HG03457 (cell line): ENCODE measurements at regions not wholly inside any gene's neighbourhood (a gene's known extent, or its start where the extent isn't known, plus 50 kb on each side); places are given as distances from the start of the nearest gene placed in this dataset.
"Not testable (repeated sequence)": the region's sequence is repeated elsewhere in the genome, so short reads cannot be mapped to it uniquely, and the experiment has no call there.

Experiments used
- ATAC-seq: cut with Tn5 transposase; IDR thresholded peaks from one replicate; pipeline ENCODE4 v1.9.1; 2021; ENCODE audit warnings: moderate number of reproducible peaks; ENCODE audit not compliant: unreplicated experiment

GRCh38 chr9:28082671-28083070, 509.4 kb upstream of the C9orf72 start:
- ATAC-seq, result no peak

GRCh38 chr9:28086881-28087280, 513.6 kb upstream of the C9orf72 start:
- no peak for ATAC-seq

GRCh38 chr9:28092981-28093936, 520.0 kb upstream of the C9orf72 start:
- ATAC-seq, result no peak

GRCh38 chr9:28101509-28101908, 528.2 kb upstream of the C9orf72 start:
- no peak for ATAC-seq

GRCh38 chr9:28105001-28105400, 531.7 kb upstream of the C9orf72 start:
- no peak for ATAC-seq

GRCh38 chr9:28120184-28120583, 546.9 kb upstream of the C9orf72 start:
- ATAC-seq, result no peak

GRCh38 chr9:28120626-28121025, 547.3 kb upstream of the C9orf72 start:
- no peak for ATAC-seq

GRCh38 chr9:28121366-28121765, 548.1 kb upstream of the C9orf72 start:
- no peak for ATAC-seq

- ATAC-seq, result no peak
Measured at GRCh38 chr9:28124917-28125316, 551.6 kb upstream of the C9orf72 start.

- no peak for ATAC-seq
Measured at GRCh38 chr9:28127101-28127500, 553.8 kb upstream of the C9orf72 start.

- no peak for ATAC-seq
Measured at GRCh38 chr9:28134446-28134976, 561.2 kb upstream of the C9orf72 start.

- ATAC-seq, result no peak
Measured at GRCh38 chr9:28135549-28135948, 562.3 kb upstream of the C9orf72 start.

GRCh38 chr9:28136113-28136512, 562.8 kb upstream of the C9orf72 start:
- no peak for ATAC-seq

GRCh38 chr9:28147430-28147829, 574.1 kb upstream of the C9orf72 start:
- ATAC-seq, result not testable (repeated sequence)

GRCh38 chr9:28147923-28148597, 574.8 kb upstream of the C9orf72 start:
- not testable (repeated sequence) for ATAC-seq

- not testable (repeated sequence) for ATAC-seq
Measured at GRCh38 chr9:28149361-28150050, 576.2 kb upstream of the C9orf72 start.

- ATAC-seq, result no peak
Measured at GRCh38 chr9:28155067-28155466, 581.8 kb upstream of the C9orf72 start.

- ATAC-seq, result no peak
Measured at GRCh38 chr9:28155671-28156070, 582.4 kb upstream of the C9orf72 start.

GRCh38 chr9:28158451-28158850, 585.2 kb upstream of the C9orf72 start:
- ATAC-seq, result no peak

GRCh38 chr9:28163619-28164018, 590.3 kb upstream of the C9orf72 start:
- no peak for ATAC-seq

- no peak for ATAC-seq
Measured at GRCh38 chr9:28166179-28166578, 592.9 kb upstream of the C9orf72 start.
